HG02642 (cell line): ENCODE measurements at regions not wholly inside any gene's neighbourhood (a gene's known extent, or its start where the extent isn't known, plus 50 kb on each side); places are given as distances from the start of the nearest gene placed in this dataset.
A peak's percentile ranks its signal among the peaks of the same experiment; 100 is the strongest.

ENCODE experiments used
- ATAC-seq: cut with Tn5 transposase; IDR thresholded peaks from one replicate; pipeline ENCODE4 v1.9.1; 2021; ENCODE audit warnings: mild to moderate bottlenecking; ENCODE audit not compliant: unreplicated experiment, poor library complexity

DNA sequence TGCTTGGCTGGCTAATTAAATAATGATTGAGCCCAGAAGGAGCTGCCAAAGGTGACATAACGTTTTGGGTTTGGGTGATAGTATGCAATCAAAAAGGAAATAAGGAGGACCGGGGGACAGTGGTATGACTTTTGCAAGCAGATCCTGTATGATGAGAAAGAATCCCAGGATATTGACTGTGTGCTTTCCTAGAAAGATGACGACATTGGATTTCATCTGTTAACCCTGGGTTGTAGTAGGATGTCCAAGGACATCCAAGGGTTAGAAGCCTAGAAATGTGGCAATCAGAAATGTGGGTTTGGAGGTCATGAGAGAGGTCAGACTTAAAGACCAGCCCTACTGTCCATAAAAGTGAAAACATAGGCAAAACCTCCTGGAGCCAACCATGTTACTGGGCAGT is 50.3 kb upstream of the HMHB1 start:
- ATAC-seq, result no peak

DNA sequence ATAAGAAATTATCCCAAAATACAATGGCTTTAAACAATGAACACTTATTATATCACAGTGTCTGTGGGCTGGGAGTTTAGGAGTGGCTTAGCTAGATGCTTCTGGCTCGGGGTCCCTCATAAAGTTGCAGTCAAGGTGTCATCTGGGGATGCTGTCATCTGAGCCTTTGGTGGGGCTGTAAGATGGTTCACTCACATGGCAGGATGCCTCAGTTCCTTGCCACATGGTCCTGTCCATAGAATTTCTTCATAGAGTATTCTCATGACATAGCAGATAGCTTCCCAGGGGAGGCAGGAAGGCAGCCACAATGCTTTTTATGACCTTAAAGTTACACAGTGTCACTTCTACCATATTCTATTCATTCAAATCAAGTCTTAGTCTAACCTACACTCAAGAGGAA is 51.2 kb upstream of the HMHB1 start:
- no peak for ATAC-seq

DNA sequence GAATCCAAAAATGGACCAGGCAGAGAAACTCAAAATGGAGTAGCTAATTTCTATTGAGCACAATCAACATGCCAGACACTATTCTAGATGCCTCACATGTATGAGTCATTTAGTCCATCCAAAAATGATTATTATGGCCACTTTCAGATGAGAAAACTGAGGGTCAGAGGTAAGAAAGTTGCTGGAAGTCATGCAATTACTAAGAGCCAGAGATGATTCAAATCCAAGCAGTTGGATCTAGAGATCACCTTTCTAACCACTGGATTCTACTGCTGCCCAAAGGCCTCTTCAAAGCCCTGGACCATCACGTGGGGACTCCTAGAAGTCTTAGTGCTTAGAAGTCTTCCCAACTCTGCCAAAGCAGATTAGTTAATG is 51.8 kb upstream of the HMHB1 start:
- ATAC-seq, result peak; percentile 68

DNA sequence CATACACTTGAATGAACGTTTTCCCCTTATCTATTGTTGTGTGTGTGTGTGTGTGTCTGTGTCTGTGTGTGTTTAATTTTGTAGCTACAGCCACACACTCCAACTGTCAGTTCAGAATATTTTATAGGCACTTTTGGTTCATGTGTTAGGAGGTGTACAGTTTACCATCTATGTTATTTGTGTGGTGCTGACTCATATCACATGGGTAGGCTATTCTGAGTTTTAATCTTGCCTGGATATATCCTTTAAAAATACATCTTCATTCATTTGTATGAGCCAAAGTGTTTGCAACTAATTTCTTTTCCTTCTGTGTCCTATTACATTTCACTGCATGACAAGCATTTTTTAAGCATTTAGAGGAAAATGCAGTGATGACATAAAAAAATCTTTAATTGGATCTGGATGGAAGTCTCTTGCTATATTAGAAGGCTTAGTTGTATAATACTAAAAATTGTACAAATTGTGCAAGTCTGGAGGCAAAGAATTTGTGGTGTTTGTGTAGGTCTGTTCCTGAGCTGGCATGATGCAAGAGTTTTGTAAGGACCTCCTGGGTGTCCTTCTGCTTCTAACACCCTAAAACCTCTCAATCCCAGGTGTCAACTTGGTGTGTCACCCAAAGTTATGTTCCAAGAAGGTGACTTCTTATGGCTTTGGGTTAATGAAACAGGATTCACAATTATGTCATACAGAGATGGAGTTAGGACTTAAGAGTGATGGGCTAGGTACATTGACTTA is 52.4 kb upstream of the HMHB1 start:
- ATAC-seq, result no peak

DNA sequence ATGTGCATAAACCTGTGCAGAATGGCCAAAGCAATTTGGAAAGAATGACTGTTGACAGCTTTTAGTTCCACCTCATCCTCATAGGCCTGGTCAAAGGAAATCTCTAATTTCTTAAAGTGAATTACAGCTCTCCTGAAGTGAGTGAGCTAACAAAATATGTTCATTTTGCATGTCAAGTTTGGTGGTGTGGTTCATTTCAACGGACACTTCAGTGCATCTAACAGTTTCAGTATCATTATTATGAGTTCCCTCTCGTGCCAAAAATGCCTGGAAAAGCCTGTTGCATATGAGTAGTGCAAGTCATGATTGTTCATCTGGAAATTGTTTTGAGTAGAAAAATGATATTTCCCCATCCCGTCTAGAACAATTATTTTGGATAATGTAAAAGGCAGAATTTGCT is 53.2 kb upstream of the HMHB1 start:
- peak; percentile 59 for ATAC-seq

DNA sequence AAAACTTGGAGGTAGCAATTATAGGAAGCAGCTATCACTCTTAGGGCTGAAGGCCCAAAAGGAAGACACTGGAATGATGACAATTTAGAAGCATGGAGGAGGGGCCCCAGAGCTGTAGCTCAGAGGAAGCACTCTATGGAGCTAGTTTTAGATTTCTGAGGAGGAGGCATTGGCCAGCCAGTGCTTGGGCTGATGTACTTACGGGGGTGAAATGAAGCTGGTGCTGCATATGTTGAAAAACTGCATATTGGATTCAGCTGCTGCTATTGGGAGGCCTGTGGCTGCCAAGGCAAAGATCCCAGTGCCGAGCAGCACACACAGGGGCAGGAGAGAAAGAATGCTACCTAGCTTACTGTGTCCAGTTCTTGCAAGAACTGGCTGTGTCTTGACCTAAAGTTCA is 53.9 kb upstream of the HMHB1 start:
- ATAC-seq, result no peak

DNA sequence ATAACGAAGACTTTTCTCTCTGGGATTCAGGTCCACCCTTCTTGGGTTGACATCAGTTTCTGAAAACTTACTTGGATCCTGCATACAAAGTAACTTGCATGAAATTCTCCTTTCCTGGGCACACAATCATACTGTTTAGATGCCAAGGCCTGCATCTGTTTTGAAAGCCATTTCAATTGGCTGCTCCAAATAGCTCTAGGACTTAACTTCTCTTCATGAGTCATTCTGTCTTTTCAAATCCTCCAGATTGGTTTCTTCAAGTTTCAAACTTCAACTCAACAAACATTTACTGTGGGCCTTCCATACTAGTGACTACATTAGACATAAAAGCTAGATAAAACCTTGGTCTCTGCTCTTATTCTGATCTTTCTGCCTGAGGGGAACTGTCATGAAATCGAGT is 54.8 kb upstream of the HMHB1 start:
- ATAC-seq, result no peak

DNA sequence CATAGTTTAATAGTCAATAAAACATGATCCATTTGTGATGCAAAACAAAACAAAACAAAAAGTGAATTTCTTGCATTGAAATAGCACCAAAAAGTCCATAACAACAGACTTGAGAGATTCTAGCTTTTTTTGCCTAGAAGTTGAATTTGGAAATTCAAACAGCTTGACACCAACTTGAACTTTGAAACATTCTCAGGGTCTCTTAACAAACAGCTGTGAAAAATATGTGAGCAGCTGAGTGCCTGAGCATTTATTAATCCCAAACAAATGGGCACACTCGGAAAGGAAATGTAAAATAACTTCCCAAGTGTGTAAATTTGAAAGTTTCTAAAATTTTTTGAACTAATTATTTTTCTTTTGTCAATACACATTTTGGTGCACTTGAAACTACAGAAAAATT is 56.0 kb upstream of the HMHB1 start:
- ATAC-seq, result no peak

DNA sequence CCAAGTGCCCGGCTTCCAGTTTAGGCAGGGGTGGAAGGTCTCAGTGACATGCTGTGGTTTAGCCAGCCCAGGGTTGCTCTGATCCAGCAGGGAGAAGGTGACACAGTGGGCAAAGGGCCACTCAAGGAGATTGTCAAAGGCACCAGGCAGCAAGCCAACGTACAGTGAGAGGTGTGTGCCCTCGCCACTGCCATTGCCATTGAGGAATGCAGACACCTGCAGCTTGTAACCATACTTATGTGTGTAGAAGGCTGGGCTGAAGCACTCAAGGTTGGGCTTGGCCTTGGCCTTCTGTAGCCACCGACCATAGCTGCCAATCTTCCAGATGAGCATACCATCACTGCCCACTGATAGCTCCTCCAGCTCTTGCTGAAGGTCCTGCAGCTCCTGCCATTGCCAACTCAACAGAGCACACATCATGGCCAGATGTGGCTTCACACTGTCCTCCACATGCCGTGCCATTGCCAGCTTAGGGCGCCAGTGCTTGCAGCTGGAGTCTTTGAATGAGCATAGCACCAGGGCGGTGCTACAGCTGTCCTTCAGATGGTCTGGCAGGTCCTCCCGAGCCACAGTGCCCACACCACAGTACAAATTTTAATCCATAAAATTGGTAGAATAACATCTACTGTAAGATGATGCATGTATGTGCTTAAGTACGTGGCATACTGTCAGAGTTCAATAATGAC is 59.7 kb upstream of the HMHB1 start:
- ATAC-seq, result no peak

DNA sequence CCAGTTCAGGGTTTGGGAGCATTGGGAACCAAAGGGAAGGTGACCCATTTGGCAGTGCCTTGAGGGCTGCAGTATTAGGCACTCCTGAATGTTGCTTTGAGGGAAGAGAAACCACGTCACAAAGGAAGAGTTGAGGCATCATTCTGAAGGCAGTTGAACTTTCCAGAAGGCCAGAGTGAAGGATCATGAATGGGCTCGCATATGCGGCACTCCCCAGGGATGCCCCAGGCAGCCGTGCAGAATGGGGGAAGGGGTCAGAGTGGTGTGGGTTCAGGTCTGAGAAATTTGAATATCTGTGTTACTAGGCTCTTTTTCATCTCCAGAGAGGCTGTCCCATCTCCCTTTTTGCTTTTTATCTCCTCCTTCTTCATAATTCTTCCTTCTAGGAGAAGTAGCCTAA is 60.6 kb upstream of the HMHB1 start:
- ATAC-seq, result no peak

DNA sequence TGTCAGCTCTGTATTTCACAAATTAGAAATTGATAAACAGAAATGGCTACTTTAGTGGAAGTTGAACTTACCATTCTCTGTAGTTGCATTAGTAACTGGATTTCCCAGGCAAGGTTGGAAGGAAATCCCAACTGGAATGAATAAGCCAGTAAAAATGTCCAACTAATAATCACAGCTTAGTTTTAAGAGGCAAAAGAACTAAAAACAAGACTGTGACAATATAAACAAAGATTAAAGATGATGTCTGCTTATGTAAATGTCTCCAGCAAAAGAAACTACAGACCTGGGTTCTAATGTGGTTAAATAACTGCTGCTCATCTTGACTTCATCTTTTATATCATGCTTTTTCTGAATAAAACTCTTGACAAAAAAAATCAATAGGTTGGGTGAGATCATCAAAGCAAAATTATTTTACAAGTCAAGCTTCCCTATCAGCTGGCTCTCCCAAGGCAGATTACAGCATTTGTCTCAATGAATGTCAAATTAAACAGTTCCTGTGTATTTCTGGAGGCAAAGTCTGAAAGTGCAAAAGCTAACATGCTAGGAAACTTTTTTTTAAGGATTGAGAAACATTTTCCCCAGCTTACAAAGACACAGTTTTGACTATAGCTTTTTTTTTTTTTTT is 62.3 kb upstream of the HMHB1 start:
- no peak for ATAC-seq

DNA sequence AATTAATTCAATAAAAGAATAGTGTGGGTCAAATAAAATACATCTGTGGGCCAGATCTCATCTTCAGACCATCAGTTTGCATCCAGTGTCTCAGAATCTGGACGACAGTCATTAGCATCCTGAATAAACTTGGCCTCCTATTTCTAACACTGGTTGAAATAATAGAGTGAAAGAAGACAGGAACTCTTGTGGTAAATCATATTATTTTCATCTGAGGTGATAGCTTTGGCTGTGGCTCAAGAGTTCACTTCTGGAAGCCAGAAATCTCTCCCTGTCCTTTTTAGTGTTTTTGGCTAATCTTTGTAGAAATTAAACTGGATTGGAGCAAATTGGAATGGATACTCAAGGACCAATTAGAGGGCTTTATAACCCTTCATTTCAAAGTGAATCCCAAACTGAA is 63.4 kb upstream of the HMHB1 start:
- no peak for ATAC-seq

DNA sequence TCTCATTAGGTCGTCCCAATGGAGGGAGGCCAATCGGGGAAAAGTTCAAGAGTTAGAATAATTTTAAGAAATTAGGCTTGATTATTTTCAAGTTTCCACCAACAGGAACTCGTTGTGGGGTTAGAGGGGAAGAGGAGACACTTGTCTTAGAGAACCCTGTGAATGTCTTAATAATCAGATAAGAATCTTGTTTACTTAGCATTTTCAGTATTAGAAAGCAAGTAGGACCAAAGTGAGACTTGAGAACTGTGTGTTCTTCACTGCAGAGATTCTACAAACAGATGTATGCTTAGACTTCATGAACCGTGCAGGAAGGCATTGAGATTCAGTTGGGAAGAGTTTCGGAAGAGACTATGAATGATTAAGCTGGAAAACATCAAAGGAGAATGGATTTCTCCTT is 69.0 kb upstream of the HMHB1 start:
- no peak for ATAC-seq

DNA sequence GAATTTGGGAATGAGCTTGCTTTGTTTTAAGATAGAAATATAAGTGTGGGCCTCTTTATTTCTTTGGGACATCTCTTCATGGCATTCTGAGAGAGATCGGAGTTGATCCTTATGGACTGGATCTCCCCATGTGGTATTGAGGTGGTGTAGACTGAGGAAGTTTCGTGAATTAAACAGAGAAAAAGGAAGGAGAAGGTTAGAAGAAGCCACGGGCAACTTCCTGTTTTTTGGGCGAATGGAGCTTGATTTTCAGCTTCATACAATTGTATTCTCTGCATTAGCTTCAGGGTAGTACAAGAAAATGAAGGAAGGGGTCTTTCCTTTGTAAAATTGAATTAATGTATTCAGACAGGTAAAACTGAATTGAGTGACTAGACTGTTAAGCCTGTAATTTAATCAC is 70.5 kb upstream of the HMHB1 start:
- ATAC-seq, result no peak

DNA sequence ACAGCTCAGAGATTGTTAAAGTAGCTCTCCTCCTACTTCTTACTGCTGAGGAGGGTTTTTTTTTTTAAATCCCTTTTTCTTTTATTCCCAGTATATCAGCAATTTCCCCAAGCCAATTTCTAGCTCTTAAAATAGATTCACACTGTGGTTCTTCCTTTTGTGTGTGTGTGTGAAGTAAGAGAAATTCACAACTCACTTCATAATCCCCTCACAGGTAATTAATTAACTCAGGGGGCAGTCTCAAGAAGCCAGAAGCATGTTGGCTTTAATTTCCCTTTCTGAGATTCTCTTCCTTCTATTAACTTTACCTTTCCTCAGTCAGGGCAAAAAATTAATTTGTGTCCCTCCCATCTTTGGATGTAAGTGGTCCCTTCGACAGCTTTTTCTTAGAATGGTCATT is 71.0 kb upstream of the HMHB1 start:
- no peak for ATAC-seq

DNA sequence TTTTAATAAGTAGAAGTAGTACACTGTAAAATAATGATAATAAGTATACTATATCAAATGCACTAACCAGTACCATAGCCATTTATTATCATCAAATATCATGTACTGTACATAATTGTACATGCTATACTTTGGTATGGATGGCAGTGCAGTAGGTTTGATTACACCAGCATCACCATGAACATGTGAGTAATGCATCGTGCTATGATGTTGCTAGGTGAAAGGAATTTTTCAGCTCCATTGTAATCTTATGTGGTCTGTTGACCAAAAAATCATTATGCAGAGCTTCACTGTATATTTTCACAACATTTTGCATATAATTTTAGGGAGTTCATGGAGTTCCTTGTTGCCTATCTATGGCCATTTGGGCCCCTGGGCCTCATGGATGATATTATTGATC is 72.2 kb upstream of the HMHB1 start:
- no peak for ATAC-seq

DNA sequence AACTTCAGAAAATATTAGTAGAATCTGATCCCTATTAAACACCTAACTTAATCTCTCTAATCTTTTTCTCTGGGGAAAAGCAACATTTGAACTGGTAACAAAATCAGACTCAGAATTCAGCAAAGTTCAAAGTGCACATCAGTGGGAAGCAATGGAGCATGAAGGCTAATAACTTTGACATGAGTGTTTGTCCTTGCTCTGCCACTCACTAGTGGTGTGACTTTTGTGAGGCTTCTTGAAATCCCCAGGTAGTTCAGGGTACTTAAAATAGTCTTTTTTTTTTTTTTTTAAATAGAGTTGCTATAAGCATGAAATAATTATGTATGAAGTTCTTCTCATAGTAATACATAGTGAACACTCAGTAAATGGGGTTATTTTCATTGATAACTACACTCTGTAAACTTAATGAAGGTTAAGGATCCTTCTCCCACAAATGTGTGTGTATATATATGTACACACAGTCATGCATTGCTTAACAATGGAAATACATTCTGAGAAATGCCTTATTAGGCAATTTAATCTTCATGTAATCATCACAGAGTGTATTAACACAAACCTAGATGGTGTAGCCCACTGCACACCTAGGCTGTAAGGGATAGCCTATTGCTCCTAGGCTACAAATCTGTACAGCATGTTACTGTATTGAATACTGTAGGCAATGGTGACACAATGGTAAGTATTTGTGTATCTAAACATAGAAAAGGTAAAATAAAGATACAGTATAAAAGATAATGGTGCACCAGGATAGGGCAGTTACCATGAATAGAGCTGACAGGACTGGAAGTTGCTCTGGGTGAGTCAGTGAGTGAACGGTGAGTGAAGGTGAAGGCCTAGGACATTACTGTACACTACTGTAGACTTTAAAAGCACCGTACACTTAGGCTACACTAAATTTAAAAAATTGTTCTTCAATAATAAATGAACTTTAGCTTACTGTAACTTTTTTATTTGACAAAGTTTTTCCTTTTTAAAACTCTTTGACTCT is 73.3 kb upstream of the HMHB1 start:
- no peak for ATAC-seq

DNA sequence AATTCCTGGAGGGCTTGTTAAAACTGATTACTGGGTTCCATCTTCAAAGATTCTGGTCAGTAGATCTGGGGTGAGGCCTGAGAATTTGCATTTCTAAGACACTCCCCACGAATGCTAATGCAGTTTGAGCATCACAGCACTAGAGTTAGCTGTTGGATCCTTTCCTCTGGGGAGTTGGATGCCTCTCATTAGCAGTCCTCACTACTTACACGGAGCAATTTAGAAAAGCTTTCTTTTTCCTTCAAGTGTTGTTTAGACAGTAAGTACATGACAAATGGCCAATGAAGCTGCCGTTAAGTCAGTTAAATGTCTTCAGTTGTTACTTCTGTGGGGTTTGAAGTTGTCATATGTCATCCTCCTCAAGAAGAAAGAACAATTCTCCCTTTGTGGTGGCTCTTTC is 74.9 kb upstream of the HMHB1 start:
- ATAC-seq, result no peak

DNA sequence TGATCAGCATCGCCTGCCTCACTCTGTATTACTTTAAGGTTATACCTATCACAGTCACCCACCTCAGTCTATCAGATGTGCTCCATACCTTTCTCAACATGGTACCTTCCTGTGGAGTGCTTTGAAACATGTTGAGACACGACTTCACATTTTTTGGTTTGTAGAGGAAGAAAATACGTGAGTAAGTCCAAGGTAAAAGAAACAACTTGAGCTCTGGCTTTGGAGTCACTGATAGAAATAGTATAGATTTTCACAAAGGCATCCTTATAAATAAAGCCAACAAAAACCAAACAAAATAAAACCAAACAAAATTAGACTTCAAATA is 77.5 kb upstream of the HMHB1 start:
- no peak for ATAC-seq

DNA sequence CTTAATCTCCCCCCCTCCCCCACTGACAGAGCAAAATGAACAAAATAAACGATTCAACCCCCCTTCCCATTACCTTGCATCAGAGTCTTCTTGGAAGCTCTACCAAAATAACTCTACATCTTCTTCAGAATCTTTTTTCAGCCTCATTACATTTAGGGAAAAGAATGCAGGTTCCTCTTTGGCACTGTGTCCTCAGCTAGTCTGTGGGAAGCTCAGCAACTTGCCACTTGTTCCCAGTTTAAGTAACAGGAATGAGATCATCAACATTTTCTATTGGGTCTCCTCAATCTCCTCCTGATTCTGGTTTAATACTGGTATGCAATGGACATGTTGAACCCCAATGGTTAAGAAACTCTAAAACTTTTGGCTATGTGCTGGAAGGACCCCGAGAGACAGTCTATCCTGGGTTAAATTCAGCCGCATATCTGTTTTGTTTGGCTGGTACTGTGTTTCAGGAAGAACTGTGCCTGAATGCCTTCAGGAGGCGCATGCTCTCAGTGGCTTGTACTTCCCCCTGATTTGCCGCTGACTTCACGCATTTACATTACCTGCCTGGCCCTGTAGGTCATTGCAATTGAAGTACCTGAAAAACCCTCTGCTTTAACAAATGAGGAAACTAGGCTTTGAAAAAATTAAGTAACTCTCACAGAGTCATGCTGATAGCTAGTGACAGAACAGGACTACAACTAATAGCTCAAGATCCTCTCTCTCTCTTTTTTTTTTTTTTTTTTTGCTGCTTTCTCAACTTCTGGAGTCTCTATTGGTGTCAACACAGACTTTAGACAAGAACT is 78.1 kb upstream of the HMHB1 start:
- ATAC-seq, result no peak
